ENCODE measurements at regions not wholly inside any gene's neighbourhood (a gene's known extent, or its start where the extent isn't known, plus 50 kb on each side); places are given as distances from the start of the nearest gene placed in this dataset.
"Not testable (repeated sequence)": the region's sequence is repeated elsewhere in the genome, so short reads cannot be mapped to it uniquely, and the experiment has no call there.

DNA sequence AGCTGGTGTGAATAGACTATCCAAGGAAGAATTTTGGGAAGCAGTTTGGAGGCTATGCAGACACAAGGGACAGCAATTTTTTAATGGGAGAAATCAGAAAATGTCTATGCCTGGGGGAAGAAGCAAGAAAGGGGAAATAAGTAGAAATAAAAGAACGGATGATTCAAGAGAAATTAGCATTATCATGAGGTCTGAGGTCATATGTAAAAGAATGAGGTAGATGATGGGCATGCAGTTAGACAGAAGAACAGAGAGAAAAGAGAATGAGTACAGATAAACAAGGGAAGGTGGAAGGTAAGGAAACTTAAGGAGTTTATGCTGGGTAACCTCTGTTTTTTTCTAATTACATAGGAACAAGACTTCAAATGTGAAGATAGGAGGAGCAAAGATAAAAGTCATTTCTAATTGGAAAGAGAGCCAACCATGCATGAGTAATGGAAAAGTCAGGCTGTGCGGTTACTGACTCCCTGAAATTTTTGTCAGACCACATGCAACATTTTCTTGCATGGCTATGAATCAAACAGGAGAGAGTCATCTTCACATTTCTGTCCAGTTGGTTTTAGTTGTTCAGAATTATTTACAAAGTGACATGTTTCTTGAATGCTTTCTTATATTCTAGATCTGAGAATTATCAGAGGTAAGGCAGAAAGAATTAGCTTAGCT lies 101.0 kb upstream of the PIK3R1 start:
- Histone ChIP-seq H3K4me3 (no peak overlapping the region), H3K27ac (no peak overlapping the region), H3K4me1 (no peaks in the 10 kb centered on the region), H3K36me3 (no peaks in the 10 kb centered on the region), H3K9me3 (no peaks in the 10 kb centered on the region), H3K27me3 (no peaks in the 10 kb centered on the region)
- TF ChIP-seq CTCF (IDR thresholded peaks at IDR 0.05): no peak
- no peak for DNase-seq (ENCODE audit: low spot score)

DNA sequence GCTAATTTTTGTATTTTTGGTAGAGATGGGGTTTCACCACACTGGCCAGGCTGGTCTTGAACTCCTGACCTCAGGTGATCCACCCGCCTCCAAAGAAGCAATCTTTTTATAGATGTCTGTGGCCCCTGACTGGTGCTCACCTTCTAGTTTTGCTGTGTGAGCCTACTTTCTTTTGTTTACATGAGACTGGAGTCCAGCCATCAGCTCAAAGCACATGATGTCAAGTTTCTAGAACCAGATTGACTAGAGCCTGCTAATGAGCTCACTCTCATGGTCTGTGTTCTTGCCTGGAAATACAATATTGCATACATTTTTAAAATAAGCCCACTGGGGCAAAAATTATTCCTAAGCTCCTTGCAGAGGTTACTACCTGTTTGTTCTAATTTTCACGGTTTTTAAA lies 102.9 kb upstream of the PIK3R1 start:
- H3K36me3 ChIP-seq: no peaks in the 10 kb centered on the region
- no peak for DNase-seq (ENCODE audit: low spot score)

DNA sequence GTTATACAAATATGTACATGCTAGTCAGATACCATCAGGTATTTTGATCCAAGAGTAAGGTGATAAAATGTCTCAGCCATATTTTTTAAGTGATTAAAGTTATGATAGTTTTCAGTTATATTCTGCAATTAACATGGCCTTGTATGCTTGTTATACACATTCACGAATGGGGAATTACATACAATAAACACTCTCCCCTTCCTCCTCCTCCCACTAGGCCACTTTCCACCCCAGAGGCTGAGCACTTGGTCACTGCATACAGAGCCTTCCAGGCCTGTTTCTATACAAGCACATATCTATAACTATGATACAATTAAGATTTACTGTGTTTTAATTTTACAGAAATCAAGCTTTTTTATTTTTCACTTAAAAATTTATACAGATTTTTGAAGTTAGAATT lies 104.7 kb upstream of the PIK3R1 start:
- peaks cover 0 to 6% of the 10 kb centered on the region in 2 donors for H3K9me3 ChIP-seq
- no peaks in the 10 kb centered on the region for H3K27me3 ChIP-seq
- TF ChIP-seq CTCF (IDR thresholded peaks at IDR 0.05): no peak
- H3K4me1 ChIP-seq: no peaks in the 10 kb centered on the region
- no peak overlapping the region for H3K27ac ChIP-seq
- no peak for DNase-seq (ENCODE audit: low spot score)
- no peaks in the 10 kb centered on the region for H3K36me3 ChIP-seq
- no peak overlapping the region for H3K4me3 ChIP-seq

More for the DNA sequence above, 102.9 kb upstream of the PIK3R1 start:
- Histone ChIP-seq H3K27me3 (no peaks in the 10 kb centered on the region), H3K9me3 (no peaks in the 10 kb centered on the region), H3K27ac (no peak overlapping the region), H3K4me3 (no peak overlapping the region), H3K4me1 (no peaks in the 10 kb centered on the region)
- no peak for TF ChIP-seq CTCF (IDR thresholded peaks at IDR 0.05)

DNA sequence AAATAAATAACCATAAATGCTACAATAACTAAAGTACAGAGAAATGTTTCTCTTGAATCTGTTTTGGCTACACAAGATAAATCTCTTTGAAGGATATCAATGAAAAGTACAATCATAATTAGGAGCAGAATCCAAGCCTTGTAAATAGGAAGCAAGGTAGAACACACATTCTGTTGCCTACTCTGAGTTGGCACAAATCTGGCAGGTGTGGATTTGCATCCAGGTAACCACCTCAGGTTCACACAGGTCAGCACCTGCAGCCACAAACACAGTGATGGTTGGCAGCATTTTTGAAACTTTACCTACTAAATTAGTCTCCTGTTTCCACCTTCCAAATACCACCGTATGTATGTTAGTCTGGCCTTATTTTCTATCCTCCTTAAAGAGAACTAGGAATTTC lies 105.3 kb upstream of the PIK3R1 start:
- Histone ChIP-seq H3K27me3 (no peaks in the 10 kb centered on the region), H3K9me3 (peaks cover 0 to 6% of the 10 kb centered on the region in 2 donors), H3K4me1 (no peaks in the 10 kb centered on the region), H3K27ac (no peak overlapping the region), H3K4me3 (no peak overlapping the region), H3K36me3 (no peaks in the 10 kb centered on the region)
- no peak for TF ChIP-seq CTCF (IDR thresholded peaks at IDR 0.05)
- no peak for DNase-seq (ENCODE audit: low spot score)

DNA sequence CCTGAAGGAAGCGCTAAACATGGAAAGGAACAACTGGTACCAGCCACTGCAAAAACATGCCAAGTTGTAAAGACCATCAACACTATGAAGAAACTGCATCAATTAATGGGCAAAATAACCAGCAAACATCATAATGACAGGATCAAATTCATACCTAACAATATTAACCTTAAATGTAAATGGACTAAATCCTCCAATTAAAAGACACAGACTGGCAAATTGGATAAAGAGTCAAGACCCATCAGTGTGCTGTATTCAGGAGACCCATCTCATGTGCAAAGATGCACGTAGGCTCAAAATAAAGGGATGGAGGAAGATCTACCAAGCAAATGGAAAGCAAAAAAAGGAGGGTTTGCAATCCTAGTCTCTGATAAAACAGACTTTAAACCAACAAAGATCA lies 111.3 kb upstream of the PIK3R1 start:
- not testable (repeated sequence) for H3K4me3 ChIP-seq; H3K36me3 ChIP-seq; H3K27me3 ChIP-seq; H3K4me1 ChIP-seq; H3K9me3 ChIP-seq; H3K27ac ChIP-seq; DNase-seq (ENCODE audit: low spot score)

DNA sequence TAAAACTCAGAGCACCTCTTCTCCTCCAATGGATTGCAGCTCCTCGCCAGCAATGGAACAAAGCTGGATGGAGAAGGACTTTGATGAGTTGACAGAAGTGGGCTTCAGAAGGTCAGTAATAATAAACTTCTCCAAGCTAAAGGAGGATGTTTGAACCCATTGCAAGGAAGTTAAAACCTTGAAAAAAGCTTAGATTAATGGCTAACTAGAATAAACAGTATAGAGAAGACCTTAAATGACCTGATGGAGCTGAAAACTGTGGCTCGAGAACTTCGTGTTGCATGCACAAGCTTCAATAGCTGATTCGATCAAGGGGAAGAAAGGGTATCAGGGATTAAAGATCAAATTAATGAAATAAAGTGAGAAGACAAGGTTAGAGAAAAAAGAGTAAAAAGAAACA lies 112.3 kb upstream of the PIK3R1 start:
- not testable (repeated sequence) for H3K9me3 ChIP-seq; H3K27ac ChIP-seq; H3K27me3 ChIP-seq; H3K4me3 ChIP-seq; H3K4me1 ChIP-seq; H3K36me3 ChIP-seq; DNase-seq (ENCODE audit: low spot score)

DNA sequence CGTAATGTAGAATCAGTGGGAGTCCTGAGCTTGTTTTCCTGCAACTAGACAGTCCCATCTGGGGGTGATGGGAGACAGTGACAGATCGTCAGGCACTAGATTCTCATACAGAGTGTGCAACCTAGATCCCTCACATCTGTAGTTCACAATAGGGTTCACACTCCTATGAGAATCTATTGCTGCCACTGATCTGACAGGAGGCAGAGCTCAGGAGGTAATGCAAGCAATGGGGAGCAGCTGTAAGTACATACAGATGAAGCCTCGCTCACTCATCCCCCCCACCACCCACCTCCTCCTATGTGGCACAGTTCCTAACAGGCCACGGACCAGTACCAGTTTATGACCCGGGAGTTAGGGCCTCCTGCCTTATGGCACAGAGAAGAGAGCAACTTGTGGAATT lies 116.2 kb upstream of the PIK3R1 start:
- Histone ChIP-seq H3K9me3 (no peaks in the 10 kb centered on the region), H3K27ac (no peak overlapping the region), H3K4me3 (no peak overlapping the region), H3K36me3 (no peaks in the 10 kb centered on the region), H3K4me1 (no peaks in the 10 kb centered on the region), H3K27me3 (no peaks in the 10 kb centered on the region)
- TF ChIP-seq CTCF (IDR thresholded peaks at IDR 0.05): no peak
- DNase-seq (ENCODE audit: low spot score): no peak

Measured in right atrium auricular region (tissue), 2 donors.